NCI-H510A treated with DMSO at 0.1 percent for 48 hours (cell line): ENCODE measurements at regions not wholly inside any gene's neighbourhood (a gene's known extent, or its start where the extent isn't known, plus 50 kb on each side); places are given as distances from the start of the nearest gene placed in this dataset.
A peak's percentile ranks its signal among the peaks of the same experiment; 100 is the strongest.
"Not testable (repeated sequence)": the region's sequence is repeated elsewhere in the genome, so short reads cannot be mapped to it uniquely, and the experiment has no call there.

Experiments
- DNase-seq: peaks from one replicate; lab custom pipeline; 2025; lab: John Stamatoyannopoulos, UW

GRCh38 chr2:176573612-176574483 is 304.6 kb downstream of the MTX2 start:
- DNase-seq: no peak

- no peak for DNase-seq
These were observed 305.4 kb downstream of the MTX2 start for GRCh38 chr2:176574484-176575236.

- no peak for DNase-seq
These were observed 306.0 kb downstream of the MTX2 start for GRCh38 chr2:176575237-176575744.

- DNase-seq: no peak
These were observed 307.8 kb downstream of the MTX2 start for GRCh38 chr2:176577054-176577453.

GRCh38 chr2:176578292-176578691 is 309.1 kb downstream of the MTX2 start:
- DNase-seq: not testable (repeated sequence)

GRCh38 chr2:176579608-176580007 is 310.4 kb downstream of the MTX2 start:
- no peak for DNase-seq

GRCh38 chr2:176581557-176582165 is 312.4 kb downstream of the MTX2 start:
- no peak for DNase-seq

- DNase-seq: no peak
These were observed 312.9 kb downstream of the MTX2 start for GRCh38 chr2:176582176-176582575.

GRCh38 chr2:176582990-176583481 is 313.8 kb downstream of the MTX2 start:
- no peak for DNase-seq

GRCh38 chr2:176583607-176584006 is 314.4 kb downstream of the MTX2 start:
- DNase-seq: no peak

- no peak for DNase-seq
These were observed 315.1 kb downstream of the MTX2 start for GRCh38 chr2:176584333-176584732.

- DNase-seq: no peak
These were observed 316.0 kb downstream of the MTX2 start for GRCh38 chr2:176585291-176585690.

GRCh38 chr2:176585791-176586190 is 316.5 kb downstream of the MTX2 start:
- no peak for DNase-seq

GRCh38 chr2:176589287-176589686 is 320.0 kb downstream of the MTX2 start:
- no peak for DNase-seq

- no peak for DNase-seq
These were observed 320.7 kb downstream of the MTX2 start for GRCh38 chr2:176589825-176590440.

- DNase-seq: no peak
These were observed 323.0 kb downstream of the MTX2 start for GRCh38 chr2:176592216-176592615.

- DNase-seq: no peak
These were observed 326.7 kb downstream of the MTX2 start for GRCh38 chr2:176595986-176596385.

- DNase-seq: no peak
These were observed 328.7 kb downstream of the MTX2 start for GRCh38 chr2:176597916-176598315.

- DNase-seq: no peak
These were observed 329.1 kb downstream of the MTX2 start for GRCh38 chr2:176598351-176598750.

- peak; percentile 2 for DNase-seq
These were observed 330.7 kb downstream of the MTX2 start for GRCh38 chr2:176599796-176600485.

- DNase-seq: no peak
These were observed 331.8 kb downstream of the MTX2 start for GRCh38 chr2:176601066-176601465.
